K562 (cell line): ENCODE measurements at regions not wholly inside any gene's neighbourhood (a gene's known extent, or its start where the extent isn't known, plus 50 kb on each side); places are given as distances from the start of the nearest gene placed in this dataset.

Source experiments
- ARID2 ChIP-seq: fragments of 450-650 bp; IDR thresholded peaks from 2 replicates; pipeline ENCODE4 v1.6.1; 2017; ENCODE audit warnings: antibody characterized with exemption, mild to moderate bottlenecking
- ATF3 ChIP-seq, 2 experiments: fragments of 450-650 bp in 1 of 2; sonication (generic) in 1 of 2; formaldehyde crosslinking in 1 of 2; IDR thresholded peaks in 1 of 2; conservative IDR thresholded peaks in 1 of 2; 2 replicates each; pipeline versions ENCODE4 v1.6.1 to v1.8.1; 2016 to 2023; ENCODE audit warnings: mild to moderate bottlenecking in 2 of 2, moderate library complexity in 2 of 2, inconsistent platforms in 1 of 2, missing genetic modification reagents in 1 of 2
- CHCHD3 ChIP-seq: fragments of 250-450 bp; sonication (Bioruptor Pico); IDR thresholded peaks from 2 replicates; pipeline ENCODE4 v2.1.2; 2022; ENCODE audit warnings: mild to moderate bottlenecking
- DMBX1 ChIP-seq: fragments of 250-450 bp; sonication (Bioruptor Pico); IDR thresholded peaks from 2 replicates; pipeline ENCODE4 v1.8.0; 2022; ENCODE audit warnings: inconsistent platforms, mild to moderate bottlenecking, moderate library complexity, borderline replicate concordance
- DNMT1 ChIP-seq: fragments of 450-650 bp; IDR thresholded peaks from 2 replicates; pipeline ENCODE4 v1.6.1; 2016; ENCODE audit warnings: antibody characterized with exemption, mild to moderate bottlenecking
- ETV6 ChIP-seq, 3 experiments: fragments of 150-350 bp in 1 of 3; sonication (generic) in 1 of 3; formaldehyde crosslinking in 1 of 3; IDR thresholded peaks; 2 replicates each; pipeline versions ENCODE4 v1.6.1 to v1.8.0; 2014 to 2022; ENCODE audit warnings: borderline replicate concordance in 2 of 3, low read depth in 2 of 3, antibody characterized with exemption in 1 of 3, low read length in 1 of 3, mild to moderate bottlenecking in 1 of 3, missing genetic modification reagents in 1 of 3
- FOXA3 ChIP-seq, 2 experiments: fragments of 450-650 bp in 1 of 2; sonication (generic) in 1 of 2; formaldehyde crosslinking; IDR thresholded peaks in 1 of 2; conservative IDR thresholded peaks in 1 of 2; 2 replicates each; pipeline versions ENCODE4 v1.4.0 to v1.8.0; 2020 to 2022; ENCODE audit warnings: mild to moderate bottlenecking in 2 of 2, missing genetic modification reagents in 1 of 2
- KAT2B ChIP-seq: IDR thresholded peaks from one replicate; pipeline ENCODE4 v1.6.1; 2012; ENCODE audit warnings: low read depth, mild to moderate bottlenecking, control low read depth, inconsistent platforms, low read length, moderate library complexity
- LEF1 ChIP-seq: fragments of 450-650 bp; IDR thresholded peaks from 2 replicates; pipeline ENCODE4 v1.6.1; 2016; ENCODE audit warnings: mild to moderate bottlenecking
- MEIS2 ChIP-seq: fragments of 450-650 bp; IDR thresholded peaks from 2 replicates; pipeline ENCODE4 v1.6.1; 2014; ENCODE audit warnings: mild to moderate bottlenecking; ENCODE audit not compliant: partially characterized antibody
- PHF20 ChIP-seq: fragments of 450-650 bp; IDR thresholded peaks from 2 replicates; pipeline ENCODE4 v1.6.1; 2018; ENCODE audit not compliant: partially characterized antibody
- PHTF2 ChIP-seq: fragments of 250-450 bp; sonication (Bioruptor Pico); IDR thresholded peaks from 2 replicates; pipeline ENCODE4 v1.5.0; 2021; ENCODE audit warnings: mild to moderate bottlenecking
- PRMT5 ChIP-seq: sonication (generic); formaldehyde crosslinking; IDR thresholded peaks from 2 replicates; pipeline ENCODE4 v1.5.0; 2020; ENCODE audit warnings: missing genetic modification reagents
- RBM15 ChIP-seq: fragments of 200-400 bp; formaldehyde crosslinking; IDR thresholded peaks from 2 replicates; pipeline ENCODE4 v1.6.1; 2018; ENCODE audit warnings: mild to moderate bottlenecking, low read length, moderate library complexity; ENCODE audit not compliant: insufficient read depth
- SETDB1 ChIP-seq: IDR thresholded peaks from one replicate; pipeline ENCODE4 v1.6.1; 2012; ENCODE audit warnings: low read length, control low read depth, inconsistent platforms
- STAT5A ChIP-seq: IDR thresholded peaks from 2 replicates; pipeline ENCODE4 v1.6.1; 2012; ENCODE audit warnings: low read length, inconsistent platforms, borderline replicate concordance
- TAF7 ChIP-seq: fragments of 450-650 bp; IDR thresholded peaks from 2 replicates; pipeline ENCODE4 v1.6.1; 2016; ENCODE audit warnings: missing genetic modification characterization, missing compliant biosample characterization
- U2AF2 ChIP-seq: fragments of 200-400 bp; formaldehyde crosslinking; optimal IDR thresholded peaks from 2 replicates; pipeline ENCODE3; 2017; ENCODE audit warnings: low read depth, mild to moderate bottlenecking, low read length
- ZBTB11 ChIP-seq, 3 experiments: fragments of 200-800 bp in 1 of 3; fragments of 250-450 bp in 1 of 3; fragments of 450-650 bp in 1 of 3; sonication (Bioruptor Pico) in 1 of 3; sonication (Bioruptor generic) in 1 of 3; formaldehyde crosslinking in 1 of 3; IDR thresholded peaks; 2 replicates each; pipeline versions ENCODE4 v1.6.1 to v1.8.0; 2016 to 2022; ENCODE audit warnings: mild to moderate bottlenecking in 2 of 3, missing genetic modification characterization in 2 of 3, missing compliant biosample characterization in 1 of 3, moderate library complexity in 1 of 3
- ZEB2 ChIP-seq: fragments of 450-650 bp; IDR thresholded peaks from 2 replicates; pipeline ENCODE4 v1.6.1; 2016
- ZKSCAN3 ChIP-seq: fragments of 250-450 bp; sonication (Bioruptor Pico); IDR thresholded peaks from 2 replicates; pipeline ENCODE4 v1.4.0; 2020
- ZNF764 ChIP-seq: fragments of 250-450 bp; sonication (Bioruptor Pico); IDR thresholded peaks from 2 replicates; pipeline ENCODE4 v1.4.0; 2020; ENCODE audit warnings: low read depth, mild to moderate bottlenecking, moderate library complexity
- TF ChIP-seq, protein P1 (sequence below): fragments of 250-450 bp; sonication (Bioruptor Pico); IDR thresholded peaks from 2 replicates; pipeline ENCODE4 v1.5.0; 2021; ENCODE audit warnings: mild to moderate bottlenecking, borderline replicate concordance

DNA sequence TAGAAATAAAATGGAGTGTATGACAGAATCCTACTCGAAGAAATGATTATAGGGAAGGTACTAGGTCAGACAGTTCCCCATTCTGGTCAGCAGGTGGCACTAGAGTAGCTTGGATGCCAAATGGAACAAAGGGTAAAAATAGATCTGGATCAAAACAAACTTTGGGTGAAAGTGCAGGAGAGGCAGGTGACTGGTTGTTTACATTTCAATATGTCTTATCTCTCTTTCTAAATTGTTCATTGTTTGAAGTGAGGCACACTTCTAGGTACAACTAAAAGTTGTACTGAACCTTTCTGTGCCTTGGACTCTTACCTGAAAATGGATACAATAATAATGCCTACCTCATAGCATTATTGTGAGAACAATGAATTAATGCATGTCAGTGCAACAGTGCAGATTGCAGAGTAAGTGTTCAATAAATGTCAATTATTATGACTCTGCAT, 62.0 kb upstream of the OSBPL8 start (continued):
- TF ChIP-seq ARID2 = peak; percentile 86
- no peak for TF ChIP-seq ATF3 (IDR thresholded peaks at IDR 0.05)
- TF ChIP-seq ATF3 (CRISPR knock-in tag; conservative IDR thresholded peaks at IDR 0.05) = 0 out of 2 replicates have a peak, but pooled peaks have one; percentile 39
- TF ChIP-seq ZBTB11 (CRISPR knock-in tag; IDR thresholded peaks at IDR 0.05) = no peak
- TF ChIP-seq ZKSCAN3 (CRISPR knock-in tag) = no peak
- peak; percentile 58; the same call in 1 of the 2 replicates for TF ChIP-seq ZEB2
- no peak for TF ChIP-seq U2AF2
- TF ChIP-seq CHCHD3 = no peak
- TF ChIP-seq ETV6 (IDR thresholded peaks at IDR 0.05; ENCODE audit: borderline replicate concordance in 1 of 2, low read depth in 2 of 2, low read length in 1 of 2) = no peak
- TF ChIP-seq ETV6 (CRISPR knock-in tag; IDR thresholded peaks at IDR 0.05; ENCODE audit: borderline replicate concordance) = no peak
- no peak for TF ChIP-seq ZNF764 (CRISPR knock-in tag)
- TF ChIP-seq PHF20 = no peak
- TF ChIP-seq TAF7 (tag) = no peak
- peak in 1 of 2 experiments; percentile 28; a peak in 1 of 4 replicates for TF ChIP-seq FOXA3 (CRISPR knock-in tag; conservative IDR thresholded peaks at IDR 0.05 in 1 of 2, IDR thresholded peaks at IDR 0.05 in 1 of 2)
- no peak for TF ChIP-seq LEF1
- TF ChIP-seq KAT2B = no peak
- TF ChIP-seq, protein P1, sequence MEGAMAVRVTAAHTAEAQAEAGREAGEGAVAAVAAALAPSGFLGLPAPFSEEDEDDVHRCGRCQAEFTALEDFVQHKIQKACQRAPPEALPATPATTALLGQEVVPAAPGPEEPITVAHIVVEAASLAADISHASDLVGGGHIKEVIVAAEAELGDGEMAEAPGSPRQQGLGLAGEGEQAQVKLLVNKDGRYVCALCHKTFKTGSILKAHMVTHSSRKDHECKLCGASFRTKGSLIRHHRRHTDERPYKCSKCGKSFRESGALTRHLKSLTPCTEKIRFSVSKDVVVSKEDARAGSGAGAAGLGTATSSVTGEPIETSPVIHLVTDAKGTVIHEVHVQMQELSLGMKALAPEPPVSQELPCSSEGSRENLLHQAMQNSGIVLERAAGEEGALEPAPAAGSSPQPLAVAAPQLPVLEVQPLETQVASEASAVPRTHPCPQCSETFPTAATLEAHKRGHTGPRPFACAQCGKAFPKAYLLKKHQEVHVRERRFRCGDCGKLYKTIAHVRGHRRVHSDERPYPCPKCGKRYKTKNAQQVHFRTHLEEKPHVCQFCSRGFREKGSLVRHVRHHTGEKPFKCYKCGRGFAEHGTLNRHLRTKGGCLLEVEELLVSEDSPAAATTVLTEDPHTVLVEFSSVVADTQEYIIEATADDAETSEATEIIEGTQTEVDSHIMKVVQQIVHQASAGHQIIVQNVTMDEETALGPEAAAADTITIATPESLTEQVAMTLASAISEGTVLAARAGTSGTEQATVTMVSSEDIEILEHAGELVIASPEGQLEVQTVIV (CRISPR knock-in tag) = no peak
- TF ChIP-seq MEIS2 = no peak
- no peak for TF ChIP-seq PHTF2 (CRISPR knock-in tag)
- no peak for TF ChIP-seq PRMT5 (CRISPR knock-in tag)
- TF ChIP-seq SETDB1 = no peak
- no peak for TF ChIP-seq DNMT1
- no peak for TF ChIP-seq STAT5A
- TF ChIP-seq RBM15 = no peak
- no peak for TF ChIP-seq DMBX1 (CRISPR knock-in tag)
